ENCODE measurements at regions not wholly inside any gene's neighbourhood (a gene's known extent, or its start where the extent isn't known, plus 50 kb on each side); places are given as distances from the start of the nearest gene placed in this dataset.

- DNase-seq (ENCODE audit: low spot score), result no peak
- no peak for ATAC-seq
Measured at GRCh38 chr5:38642189-38642911, 85.9 kb upstream of the LIFR start.

DNA sequence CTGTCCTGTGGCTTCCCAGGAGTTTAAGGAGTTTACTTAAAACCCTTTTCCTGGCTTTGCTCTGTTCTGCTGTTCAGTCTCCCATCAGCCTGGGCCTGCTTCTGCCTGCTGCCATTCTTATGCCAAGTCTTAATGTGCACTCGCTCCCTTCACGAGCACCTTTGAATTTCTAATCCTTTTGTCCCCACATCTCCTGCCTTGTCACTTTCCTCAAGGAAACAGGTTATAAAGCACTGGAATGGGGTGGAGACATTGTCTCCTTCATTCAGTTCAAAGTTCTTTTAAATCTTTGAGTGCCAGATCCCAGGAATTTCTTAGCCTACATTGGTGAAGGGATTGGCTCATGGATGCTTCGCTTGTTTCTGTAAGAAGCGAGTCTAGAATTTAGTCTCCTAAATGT is 87.2 kb upstream of the LIFR start:
- no peak for DNase-seq (ENCODE audit: low spot score)
- no peak for ATAC-seq

GRCh38 chr5:38645508-38645907 is 89.1 kb upstream of the LIFR start:
- DNase-seq (ENCODE audit: low spot score) (no peak), ATAC-seq (no peak)

DNA sequence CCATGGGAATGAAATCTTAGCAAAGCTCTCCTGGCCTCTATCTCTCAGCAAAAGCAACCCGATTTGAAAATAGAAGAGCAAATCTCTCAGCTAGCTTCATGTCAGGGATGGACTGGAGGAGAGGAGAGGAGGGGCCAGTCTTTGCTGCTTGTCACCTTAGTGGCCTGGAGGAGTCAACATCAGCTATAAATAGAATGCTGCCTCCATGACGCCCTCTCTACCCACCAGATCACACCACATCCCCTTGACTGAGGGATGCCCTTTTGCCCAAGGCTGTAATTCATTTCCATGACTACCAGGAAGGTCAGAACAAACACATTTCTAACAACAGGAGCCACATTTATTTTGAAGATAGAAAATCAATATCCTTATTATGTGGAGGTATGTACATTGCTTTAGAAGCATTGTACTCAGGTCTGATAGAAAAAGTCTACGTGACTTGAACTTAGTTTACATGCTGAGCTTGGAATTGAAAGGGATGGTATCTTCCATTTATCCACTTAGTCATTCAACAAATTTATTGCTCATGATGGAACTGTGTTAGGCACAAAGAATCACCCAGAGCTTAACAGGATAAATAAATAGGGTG is 92.4 kb upstream of the LIFR start:
- ATAC-seq (no peak), DNase-seq (ENCODE audit: low spot score) (no peak)

DNA sequence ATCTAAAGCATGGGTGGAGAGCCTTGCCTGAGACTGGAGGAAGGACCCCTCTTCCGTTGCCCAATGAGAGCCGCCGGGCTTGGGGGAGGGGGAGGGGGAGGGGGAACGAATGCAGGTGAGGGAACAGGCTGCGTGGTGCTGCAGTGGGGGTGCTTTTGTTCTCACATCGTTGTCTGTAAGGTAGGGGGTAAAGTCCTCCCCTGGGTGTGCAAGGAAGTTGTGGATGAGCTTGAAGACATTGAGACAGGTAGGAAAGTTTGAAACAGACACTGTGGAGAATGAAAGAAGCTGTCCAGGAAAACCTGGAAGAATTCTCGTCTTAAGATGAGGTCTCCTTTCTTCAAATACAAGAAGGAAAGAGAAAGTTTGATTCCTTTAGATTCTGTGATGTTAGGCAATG is 94.1 kb upstream of the LIFR start:
- DNase-seq (ENCODE audit: low spot score) (no peak), ATAC-seq (no peak)

DNA sequence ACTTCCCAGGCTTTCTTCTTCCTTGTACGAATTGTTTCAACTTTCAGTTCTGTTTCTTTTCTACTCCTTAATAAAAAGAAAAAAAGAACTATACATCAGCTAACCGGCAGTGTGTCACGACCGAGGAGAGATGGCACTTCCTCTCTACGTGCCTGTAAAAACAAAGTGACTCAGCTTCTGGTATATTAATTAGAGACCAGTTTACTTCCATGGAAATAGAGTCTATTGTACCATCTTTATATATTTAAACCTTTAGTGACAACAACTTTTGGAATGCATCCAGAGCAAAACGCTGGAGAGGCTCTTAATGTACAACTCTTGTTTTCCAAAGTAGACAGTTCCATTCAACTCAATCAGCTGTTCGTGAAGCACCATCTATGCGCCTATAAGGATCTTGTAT is 94.5 kb upstream of the LIFR start:
- ATAC-seq (no peak), DNase-seq (ENCODE audit: low spot score) (no peak)

DNA sequence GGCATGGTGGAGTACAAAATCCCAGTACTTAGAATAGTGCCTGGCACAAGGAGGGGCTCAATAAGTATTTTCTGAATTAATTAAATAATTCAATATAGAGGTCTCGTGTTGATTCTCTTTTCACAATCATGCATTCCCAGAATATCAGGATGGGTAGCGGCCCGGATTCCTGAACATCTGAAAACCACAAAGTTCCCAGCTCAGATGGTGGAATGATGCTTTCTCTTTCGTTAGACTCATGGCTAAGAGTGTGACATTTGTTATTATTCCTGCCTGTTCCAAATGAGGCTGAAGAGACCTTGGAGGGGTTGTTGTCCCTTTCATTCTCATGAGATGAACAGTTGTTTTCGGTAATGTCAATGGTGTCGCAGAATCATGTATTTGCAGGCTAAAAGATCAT is 95.4 kb upstream of the LIFR start:
- DNase-seq (ENCODE audit: low spot score) (no peak), ATAC-seq (no peak)

DNA sequence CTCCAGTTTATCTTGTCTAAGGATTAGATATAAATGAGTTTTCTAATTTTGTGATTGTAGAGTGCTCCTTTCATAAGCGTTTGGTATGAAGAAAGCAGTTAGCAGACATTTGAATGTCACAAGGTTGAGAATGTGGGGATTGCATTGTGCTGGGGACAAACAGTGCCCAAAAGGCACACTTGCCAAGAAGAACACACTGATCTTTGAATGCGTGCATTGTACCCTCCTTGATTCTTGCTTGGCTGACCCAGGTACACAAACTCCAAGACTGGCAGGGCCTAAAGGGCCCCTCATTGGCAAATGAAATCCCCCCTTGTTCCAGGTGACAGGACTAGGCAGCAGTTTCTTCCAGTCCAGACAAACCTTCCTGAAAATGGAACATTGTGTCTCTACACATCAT is 96.9 kb upstream of the LIFR start:
- ATAC-seq (no peak), DNase-seq (ENCODE audit: low spot score) (no peak)

DNA sequence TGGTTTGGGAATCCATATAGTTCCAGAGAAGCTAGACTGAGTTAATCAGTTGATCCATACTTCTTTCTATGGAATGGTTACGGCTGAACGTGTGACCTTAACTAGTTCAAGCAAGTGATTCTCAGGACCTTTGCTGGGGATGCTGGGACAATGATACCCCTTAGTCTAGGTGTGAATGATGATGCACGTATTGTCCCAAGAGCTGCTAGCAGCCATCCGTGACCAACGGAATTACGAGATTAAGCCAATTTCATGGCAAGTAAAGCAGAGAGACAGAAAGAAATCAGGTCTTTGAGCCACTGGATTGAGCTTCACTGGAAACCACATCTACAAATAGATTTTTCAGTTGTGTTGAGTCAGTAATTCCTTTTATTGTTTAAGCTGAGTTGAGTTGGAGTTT is 99.2 kb upstream of the LIFR start:
- no peak for ATAC-seq
- DNase-seq (ENCODE audit: low spot score), result no peak

- ATAC-seq (no peak), DNase-seq (ENCODE audit: low spot score) (no peak)
Measured at GRCh38 chr5:38656568-38656967, 100.1 kb upstream of the LIFR start.

DNA sequence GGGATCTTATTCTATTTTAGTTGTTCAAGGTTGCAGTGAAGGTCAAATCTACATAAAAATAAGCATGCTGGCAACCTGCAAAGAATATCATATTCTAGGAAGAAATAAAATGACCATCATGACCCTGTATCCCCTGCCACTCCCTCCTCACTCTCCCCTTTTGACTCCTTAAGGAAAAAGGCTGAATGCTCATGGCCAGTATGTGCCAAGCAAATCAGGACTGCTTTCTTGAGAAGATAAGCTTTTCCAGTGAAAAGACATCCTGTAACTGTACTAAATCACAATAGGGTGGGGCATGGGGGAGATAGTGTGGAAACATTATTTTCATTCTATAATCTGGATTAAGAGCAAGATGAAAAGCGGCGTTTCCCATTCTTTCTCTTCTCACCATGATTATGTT is 100.6 kb upstream of the LIFR start:
- DNase-seq (ENCODE audit: low spot score) (no peak), ATAC-seq (peak; percentile 19)

- DNase-seq (ENCODE audit: low spot score) (no peak), ATAC-seq (no peak)
Measured at GRCh38 chr5:38660194-38660668, 103.8 kb upstream of the LIFR start.

DNA sequence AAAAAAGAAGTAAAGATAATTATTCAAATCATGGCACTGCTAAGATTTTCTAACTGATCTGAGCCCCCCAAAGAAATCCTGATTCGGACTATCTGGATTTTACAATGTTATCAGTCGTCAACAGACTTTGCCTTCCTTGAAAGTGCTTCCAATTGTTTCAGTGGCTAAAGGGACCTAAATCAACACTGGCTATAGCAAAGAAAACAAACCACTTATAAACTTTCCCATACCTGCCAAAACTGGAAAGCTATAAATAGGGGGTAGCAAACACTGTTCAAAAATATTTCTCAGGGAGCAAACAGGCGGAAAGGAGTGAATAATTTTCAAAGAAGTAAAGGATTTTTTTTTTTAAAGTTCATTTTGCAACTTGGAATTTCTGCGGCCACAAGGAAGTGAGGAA is 105.6 kb upstream of the LIFR start:
- ATAC-seq, result no peak
- DNase-seq (ENCODE audit: low spot score), result no peak

- ATAC-seq, result no peak
- no peak for DNase-seq (ENCODE audit: low spot score)
Measured at GRCh38 chr5:38663249-38663648, 106.8 kb upstream of the LIFR start.

DNA sequence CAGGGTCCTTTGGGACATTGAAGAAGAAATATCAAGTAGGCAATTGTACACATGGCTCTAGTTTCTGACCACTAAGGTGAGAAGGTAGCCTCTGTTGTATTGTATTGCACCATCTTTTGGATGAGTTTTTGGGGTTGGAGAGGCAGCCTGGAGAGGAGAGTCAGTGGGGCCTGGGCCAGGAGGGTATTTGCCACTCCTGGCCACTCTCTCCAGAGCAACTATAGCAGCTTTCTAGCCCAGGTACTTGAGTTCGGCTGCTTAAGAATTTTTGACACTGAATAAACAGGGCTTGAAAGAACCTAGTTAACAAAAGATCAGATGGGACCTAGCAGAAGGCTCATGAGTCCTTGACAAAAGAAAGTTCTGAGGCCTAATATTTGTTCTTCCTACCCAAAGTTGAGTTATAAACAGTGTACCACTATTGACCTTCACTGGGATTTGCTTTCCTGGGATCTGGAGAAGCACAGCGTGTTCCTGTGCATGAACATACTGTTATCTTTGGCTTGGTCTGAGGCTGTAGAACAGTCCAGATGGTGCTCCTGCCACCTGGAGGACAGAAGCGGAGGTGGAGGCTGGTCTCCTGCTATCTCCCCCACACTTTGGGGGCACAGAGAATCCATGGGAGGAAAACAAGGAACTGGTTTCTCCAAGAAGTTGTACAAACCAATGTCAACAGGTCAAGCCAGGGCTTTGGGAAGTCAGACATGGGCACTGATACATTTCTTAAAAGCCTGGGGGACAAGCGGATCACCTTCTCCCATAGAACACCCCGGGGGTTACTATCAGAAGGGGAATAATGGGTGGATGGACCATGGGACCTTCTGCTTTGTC is 110.4 kb upstream of the LIFR start:
- ATAC-seq (peak; percentile 95), DNase-seq (ENCODE audit: low spot score) (no peak)

DNA sequence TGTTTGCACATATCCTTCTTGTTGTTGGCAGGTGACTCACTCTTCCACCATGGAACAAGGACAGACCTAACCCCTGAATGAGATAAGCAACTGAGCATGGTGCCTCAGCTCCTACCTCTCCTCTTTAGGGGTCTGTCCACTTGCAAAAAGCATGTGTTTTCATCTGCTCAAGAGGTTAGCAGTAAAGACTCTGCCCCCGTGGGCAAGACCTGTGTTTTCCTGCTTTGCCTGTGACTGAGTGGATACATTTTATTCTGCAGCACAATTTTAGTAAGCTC is 111.0 kb upstream of the LIFR start:
- ATAC-seq, result no peak
- DNase-seq (ENCODE audit: low spot score), result no peak

DNA sequence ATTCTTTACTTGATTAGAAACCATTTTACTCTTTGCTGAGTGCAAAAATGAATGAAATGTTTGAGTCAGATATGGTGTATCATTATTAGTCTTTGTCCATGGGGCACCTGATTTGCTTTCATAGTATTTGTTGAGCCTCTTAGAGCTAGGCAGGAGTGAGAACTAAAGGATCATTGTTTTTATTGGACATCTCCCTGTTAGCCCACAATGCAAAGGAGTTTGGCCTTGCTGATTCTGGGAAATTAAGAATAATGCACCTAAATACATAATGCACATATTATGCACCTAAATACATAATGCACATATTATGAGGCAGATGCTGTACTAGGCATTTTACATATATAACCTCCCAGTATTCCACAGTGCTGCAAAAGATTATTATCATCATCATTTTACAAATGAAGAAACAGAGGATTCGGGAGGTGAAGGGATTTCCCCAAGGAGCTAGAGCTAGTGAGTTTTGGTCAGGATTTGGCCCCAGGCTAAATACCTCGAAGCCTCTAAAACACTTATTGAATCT is 113.0 kb upstream of the LIFR start:
- DNase-seq (ENCODE audit: low spot score) (no peak), ATAC-seq (no peak)

- DNase-seq (ENCODE audit: low spot score) (no peak), ATAC-seq (no peak)
Measured at GRCh38 chr5:38670066-38670465, 113.6 kb upstream of the LIFR start.

DNA sequence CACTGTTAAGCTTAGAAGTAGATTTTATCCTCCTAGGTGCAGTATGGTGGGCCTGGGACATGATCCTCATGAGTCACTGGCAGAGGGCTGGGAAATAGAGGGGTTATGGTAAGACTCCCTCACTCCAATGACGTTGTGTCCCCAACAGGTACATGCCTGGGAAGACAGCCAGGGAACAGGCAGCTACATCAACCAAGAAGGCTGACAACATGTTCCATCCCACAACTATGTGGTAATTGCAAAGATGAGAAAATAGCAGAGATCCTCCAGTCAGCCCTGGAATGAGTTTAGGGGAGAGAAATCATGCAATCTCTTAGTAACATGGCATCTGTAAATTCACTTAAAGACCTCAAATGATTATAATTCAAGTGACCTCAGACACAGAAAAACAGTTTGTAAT is 114.4 kb upstream of the LIFR start:
- ATAC-seq, result no peak
- DNase-seq (ENCODE audit: low spot score), result no peak

GRCh38 chr5:38672059-38672788 is 115.8 kb upstream of the LIFR start:
- DNase-seq (ENCODE audit: low spot score), result no peak
- no peak for ATAC-seq

DNA sequence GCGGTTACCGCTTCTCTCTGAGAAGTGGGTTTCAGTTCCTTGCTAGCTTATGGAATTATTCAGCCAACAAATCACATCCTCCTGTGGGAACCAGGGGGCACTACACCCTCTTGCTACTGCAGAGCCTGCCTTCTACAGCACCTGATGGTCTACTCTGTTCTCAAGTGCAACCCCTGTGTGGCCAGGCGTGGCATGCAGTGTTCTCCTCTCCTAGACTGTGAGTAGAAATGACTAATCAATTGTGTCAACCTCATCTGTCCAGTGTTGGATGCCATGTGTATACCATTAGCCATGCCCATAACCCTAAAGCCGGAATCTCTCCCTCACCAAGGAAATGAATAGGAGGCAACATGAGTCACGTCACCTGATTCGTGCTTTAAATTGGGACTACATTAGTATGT is 117.2 kb upstream of the LIFR start:
- ATAC-seq (no peak), DNase-seq (ENCODE audit: low spot score) (no peak)
